ENCODE measurements at regions not wholly inside any gene's neighbourhood (a gene's known extent, or its start where the extent isn't known, plus 50 kb on each side); places are given as distances from the start of the nearest gene placed in this dataset.

DNA sequence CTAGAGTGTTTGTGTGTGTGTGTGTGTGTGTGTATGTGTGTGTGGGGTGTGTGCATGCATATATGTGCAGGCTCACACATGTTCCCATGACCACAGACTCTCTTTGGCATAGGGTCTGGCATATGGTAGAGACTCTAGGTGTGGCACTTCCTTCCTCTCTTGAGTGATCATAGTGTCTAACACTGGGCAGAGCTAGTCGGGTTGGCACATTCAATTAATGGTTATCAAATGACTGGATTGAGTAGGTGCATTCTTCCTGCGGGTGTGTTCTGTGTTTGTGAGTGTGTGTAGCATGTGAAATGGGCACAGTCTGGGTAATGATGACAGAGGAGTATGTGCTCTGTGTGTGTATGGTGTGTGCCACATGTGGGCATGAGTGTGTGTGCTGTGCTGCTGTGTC lies 106.5 kb downstream of the EFNB1 start:
- H3K36me3 ChIP-seq (ENCODE audit: insufficient read depth, low read length), result no peaks in the 10 kb centered on the region
- H3K27ac ChIP-seq (ENCODE audit: low read depth, low read length), result no peak overlapping the region
- H3K4me3 ChIP-seq (ENCODE audit: low read depth, low read length), result no peak overlapping the region
- H2AFZ ChIP-seq (ENCODE audit: low read length, unreplicated experiment), result no peak overlapping the region
- H3K27me3 ChIP-seq (ENCODE audit: insufficient read depth, low read length), result no peaks in the 10 kb centered on the region
- no peaks in the 10 kb centered on the region for H3K79me2 ChIP-seq (ENCODE audit: control insufficient read depth, insufficient read depth, low read length, unreplicated experiment)
- peaks cover 61% of the 10 kb centered on the region for H3K4me1 ChIP-seq (ENCODE audit: control insufficient read depth, insufficient read depth, low read length, unreplicated experiment)

DNA sequence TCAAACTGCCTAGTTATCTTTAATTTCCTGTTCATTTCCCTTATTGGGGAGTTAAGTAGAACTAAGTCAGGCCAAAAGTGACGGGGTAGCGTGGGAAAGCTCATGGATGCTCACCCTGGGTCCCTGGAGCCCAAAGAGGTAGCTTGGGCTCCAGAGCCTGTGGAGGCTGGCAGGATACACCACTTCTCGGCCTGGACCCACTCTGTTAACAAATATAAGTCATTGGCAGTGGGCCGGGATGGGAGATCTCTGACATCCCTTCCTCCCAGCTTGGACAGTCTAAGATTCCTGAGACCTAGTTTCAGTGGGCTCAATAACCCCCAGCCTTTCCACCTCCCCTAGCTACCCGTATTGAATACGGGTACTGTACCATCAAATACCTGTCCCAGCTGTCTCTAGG lies 106.1 kb downstream of the EFNB1 start:
- no peak overlapping the region for H2AFZ ChIP-seq (ENCODE audit: low read length, unreplicated experiment)
- no peaks in the 10 kb centered on the region for H3K36me3 ChIP-seq (ENCODE audit: insufficient read depth, low read length)
- peaks cover 64% of the 10 kb centered on the region for H3K4me1 ChIP-seq (ENCODE audit: control insufficient read depth, insufficient read depth, low read length, unreplicated experiment)
- H3K79me2 ChIP-seq (ENCODE audit: control insufficient read depth, insufficient read depth, low read length, unreplicated experiment), result no peaks in the 10 kb centered on the region
- no peaks in the 10 kb centered on the region for H3K27me3 ChIP-seq (ENCODE audit: insufficient read depth, low read length)
- no peak overlapping the region for H3K4me3 ChIP-seq (ENCODE audit: low read depth, low read length)
- H3K27ac ChIP-seq (ENCODE audit: low read depth, low read length), result no peak overlapping the region

DNA sequence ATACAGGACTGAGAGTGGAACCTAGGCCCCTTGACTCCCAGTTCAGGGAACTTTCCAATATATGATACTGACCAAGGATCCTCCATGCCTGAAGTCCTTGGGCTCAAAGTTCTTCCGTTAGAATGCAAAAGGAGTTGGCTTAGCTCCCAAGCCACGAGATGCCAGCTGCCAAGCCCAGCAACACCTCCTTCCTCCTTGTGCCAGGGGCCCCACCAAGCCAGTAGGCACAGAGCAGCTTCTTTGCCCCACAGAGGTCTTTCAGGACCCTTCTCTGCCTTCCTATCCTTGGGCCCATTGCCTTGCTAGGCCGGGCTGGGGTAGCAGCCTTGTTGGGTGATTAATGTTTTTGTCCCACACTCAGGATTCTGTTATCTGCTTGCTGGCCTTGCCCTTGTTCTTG lies 105.6 kb downstream of the EFNB1 start:
- Histone ChIP-seq H3K27ac (ENCODE audit: low read depth, low read length) (no peak overlapping the region), H3K79me2 (ENCODE audit: control insufficient read depth, insufficient read depth, low read length, unreplicated experiment) (no peaks in the 10 kb centered on the region), H3K36me3 (ENCODE audit: insufficient read depth, low read length) (no peaks in the 10 kb centered on the region), H3K27me3 (ENCODE audit: insufficient read depth, low read length) (no peaks in the 10 kb centered on the region), H3K4me3 (ENCODE audit: low read depth, low read length) (no peak overlapping the region), H2AFZ (ENCODE audit: low read length, unreplicated experiment) (no peak overlapping the region), H3K4me1 (ENCODE audit: control insufficient read depth, insufficient read depth, low read length, unreplicated experiment) (peaks cover 67% of the 10 kb centered on the region)

DNA sequence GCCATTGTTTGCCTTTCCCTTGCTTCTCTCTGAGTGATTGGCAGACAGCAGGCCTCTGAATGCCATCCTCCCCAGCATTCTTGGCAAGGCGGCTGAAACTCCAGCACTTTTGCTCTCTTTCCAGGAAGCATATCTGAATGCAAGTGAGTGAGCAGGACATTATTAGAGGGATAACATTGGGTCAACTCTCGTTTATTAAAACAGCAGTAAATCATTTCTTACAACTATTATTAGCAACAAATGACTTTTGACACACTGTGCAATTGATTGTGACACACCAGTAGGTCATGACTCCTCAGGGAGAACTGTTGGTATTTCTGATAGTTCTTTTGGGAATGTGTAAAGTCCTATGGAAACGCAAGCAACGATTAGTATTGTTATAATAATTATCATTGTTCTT lies 103.8 kb downstream of the EFNB1 start:
- peak overlapping the region; percentile 59 for H3K27ac ChIP-seq (ENCODE audit: low read depth, low read length)
- no peak overlapping the region for H2AFZ ChIP-seq (ENCODE audit: low read length, unreplicated experiment)
- H3K27me3 ChIP-seq (ENCODE audit: insufficient read depth, low read length), result no peaks in the 10 kb centered on the region
- H3K36me3 ChIP-seq (ENCODE audit: insufficient read depth, low read length), result no peaks in the 10 kb centered on the region
- H3K79me2 ChIP-seq (ENCODE audit: control insufficient read depth, insufficient read depth, low read length, unreplicated experiment), result no peaks in the 10 kb centered on the region
- H3K4me1 ChIP-seq (ENCODE audit: control insufficient read depth, insufficient read depth, low read length, unreplicated experiment), result peaks cover 57% of the 10 kb centered on the region
- H3K4me3 ChIP-seq (ENCODE audit: low read depth, low read length), result no peak overlapping the region

DNA sequence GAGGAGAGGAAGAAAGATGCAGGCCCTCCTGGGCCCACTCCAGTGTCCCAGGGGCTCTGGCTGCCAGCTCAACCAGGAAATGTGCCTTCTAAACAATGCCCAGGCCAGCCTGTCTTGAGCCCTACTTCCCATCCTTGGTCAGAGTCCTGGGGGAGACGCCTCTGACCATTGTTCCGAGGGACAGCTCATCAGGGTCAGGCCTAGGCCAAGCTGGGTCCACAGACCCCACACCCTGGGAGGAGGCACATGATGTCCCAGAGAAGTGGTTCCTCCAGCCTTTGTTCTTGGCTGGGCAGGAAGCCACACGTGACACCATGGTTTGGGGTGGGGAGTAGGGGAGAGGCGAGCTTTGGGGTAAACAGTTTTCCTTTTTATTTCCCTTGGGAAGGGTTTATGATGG lies 102.5 kb downstream of the EFNB1 start:
- Histone ChIP-seq H3K27ac (ENCODE audit: low read depth, low read length) (peak overlapping the region; percentile 26; the same call in 1 of the 2 replicates), H3K27me3 (ENCODE audit: insufficient read depth, low read length) (no peaks in the 10 kb centered on the region), H3K4me1 (ENCODE audit: control insufficient read depth, insufficient read depth, low read length, unreplicated experiment) (peaks cover 48% of the 10 kb centered on the region), H3K36me3 (ENCODE audit: insufficient read depth, low read length) (no peaks in the 10 kb centered on the region), H2AFZ (ENCODE audit: low read length, unreplicated experiment) (no peak overlapping the region), H3K4me3 (ENCODE audit: low read depth, low read length) (no peak overlapping the region), H3K79me2 (ENCODE audit: control insufficient read depth, insufficient read depth, low read length, unreplicated experiment) (no peaks in the 10 kb centered on the region)

DNA sequence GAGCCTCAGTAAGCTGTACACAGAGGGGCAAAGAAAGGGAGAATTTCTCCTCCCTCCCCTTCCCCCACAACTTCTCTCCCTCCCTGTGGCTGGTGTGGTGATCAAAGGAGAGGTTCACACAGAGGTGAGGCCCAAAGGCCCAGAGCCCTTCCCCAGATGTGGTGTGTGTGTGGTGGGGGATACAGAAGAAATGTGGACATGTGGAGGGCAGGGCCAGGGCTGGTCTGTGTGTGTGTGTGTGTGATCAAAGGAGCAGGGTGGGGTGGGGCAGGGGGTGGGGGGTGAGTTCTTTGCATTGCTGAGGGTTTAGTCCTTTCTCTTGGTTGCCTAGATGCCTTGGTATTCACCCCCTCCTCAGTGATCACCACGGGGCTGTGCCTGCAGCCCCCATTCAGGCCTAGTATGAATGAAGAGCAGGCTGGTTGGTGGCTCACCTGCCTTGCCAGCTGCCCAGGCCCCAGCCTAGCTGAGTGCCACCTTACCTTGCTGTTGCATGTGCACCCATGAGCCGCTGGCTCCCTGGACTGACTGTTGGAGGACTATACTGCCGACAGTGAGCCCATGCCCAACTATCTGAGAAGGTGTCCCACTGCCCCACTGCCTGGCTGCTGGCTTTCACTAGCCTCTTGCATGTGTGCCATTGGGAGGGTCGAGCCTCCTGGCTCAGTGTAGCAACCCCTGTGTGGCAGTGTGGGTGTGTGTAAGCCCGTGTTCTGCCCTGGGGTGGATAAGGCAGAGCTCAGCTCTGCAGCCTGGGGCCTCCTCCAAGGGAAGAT lies 101.9 kb downstream of the EFNB1 start:
- peak overlapping the region; percentile 29; the same call in 1 of the 2 replicates for H3K27ac ChIP-seq (ENCODE audit: low read depth, low read length)
- no peak overlapping the region for H3K4me3 ChIP-seq (ENCODE audit: low read depth, low read length)
- H3K4me1 ChIP-seq (ENCODE audit: control insufficient read depth, insufficient read depth, low read length, unreplicated experiment), result peaks cover 48% of the 10 kb centered on the region
- no peaks in the 10 kb centered on the region for H3K79me2 ChIP-seq (ENCODE audit: control insufficient read depth, insufficient read depth, low read length, unreplicated experiment)
- no peaks in the 10 kb centered on the region for H3K36me3 ChIP-seq (ENCODE audit: insufficient read depth, low read length)
- H2AFZ ChIP-seq (ENCODE audit: low read length, unreplicated experiment), result no peak overlapping the region
- no peaks in the 10 kb centered on the region for H3K27me3 ChIP-seq (ENCODE audit: insufficient read depth, low read length)

DNA sequence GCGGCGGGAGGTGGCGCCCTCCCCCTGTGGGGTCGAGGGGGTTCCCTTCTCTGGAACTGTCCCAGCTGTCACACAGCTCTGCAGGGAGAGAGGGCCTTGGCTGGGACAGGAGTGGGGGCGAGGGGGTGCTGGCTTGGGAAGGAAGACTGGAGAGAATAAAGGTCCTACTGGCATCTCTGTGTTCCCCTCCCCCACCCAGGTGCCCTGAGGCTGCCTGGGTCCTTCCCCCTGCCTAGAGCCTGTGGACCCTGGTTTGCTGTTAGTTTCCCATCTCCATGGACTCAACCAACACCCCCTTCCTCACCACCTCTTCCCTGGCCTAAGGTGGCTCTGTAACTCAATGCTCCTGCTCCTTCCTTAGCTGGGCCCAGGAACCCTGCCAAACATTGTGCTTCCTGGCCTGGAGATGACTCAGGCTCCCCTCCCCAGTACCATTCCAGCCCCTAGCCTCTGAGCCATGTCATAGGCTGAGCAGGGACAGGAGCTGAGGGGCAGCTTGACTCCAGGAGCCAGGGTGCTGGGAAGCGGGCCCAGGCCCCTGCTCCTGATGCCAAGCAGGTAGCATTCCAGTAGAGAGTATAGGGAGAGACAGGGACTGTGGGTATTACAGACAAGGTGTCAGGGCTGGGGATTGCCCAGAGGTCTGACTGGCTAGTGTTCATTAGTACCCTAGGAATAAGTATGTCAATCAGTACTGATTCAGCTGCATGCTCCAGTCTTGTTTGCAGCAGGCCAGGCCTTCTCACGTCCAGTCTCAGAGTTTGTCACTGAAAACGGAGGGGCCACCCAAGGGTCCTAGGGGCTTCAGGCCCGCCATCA lies 100.7 kb downstream of the EFNB1 start:
- no peaks in the 10 kb centered on the region for H3K27me3 ChIP-seq (ENCODE audit: insufficient read depth, low read length)
- H2AFZ ChIP-seq (ENCODE audit: low read length, unreplicated experiment), result no peak overlapping the region
- peak overlapping the region; percentile 29; the same call in 1 of the 2 replicates for H3K27ac ChIP-seq (ENCODE audit: low read depth, low read length)
- no peak overlapping the region for H3K4me3 ChIP-seq (ENCODE audit: low read depth, low read length)
- peaks cover 42% of the 10 kb centered on the region for H3K4me1 ChIP-seq (ENCODE audit: control insufficient read depth, insufficient read depth, low read length, unreplicated experiment)
- H3K79me2 ChIP-seq (ENCODE audit: control insufficient read depth, insufficient read depth, low read length, unreplicated experiment), result no peaks in the 10 kb centered on the region
- H3K36me3 ChIP-seq (ENCODE audit: insufficient read depth, low read length), result no peaks in the 10 kb centered on the region

DNA sequence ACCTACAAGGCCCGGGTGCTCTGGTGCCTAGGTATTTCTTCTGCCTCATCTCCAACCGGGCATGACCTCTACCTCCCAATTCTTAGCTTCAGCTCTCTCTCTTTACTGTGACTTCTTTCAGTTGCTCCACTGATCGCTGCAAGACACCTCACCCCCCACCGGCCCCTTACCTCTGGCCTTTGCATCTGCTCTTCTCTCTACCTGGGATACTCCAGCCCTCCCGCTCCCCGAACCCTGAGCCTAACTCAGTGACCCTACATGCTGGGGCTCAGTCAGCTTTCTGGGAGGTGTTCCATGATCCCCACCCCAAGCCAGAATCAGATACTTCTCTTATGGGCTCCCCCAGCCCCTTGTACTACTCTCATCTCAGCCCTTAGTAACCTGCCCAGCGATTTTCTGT lies 99.6 kb downstream of the EFNB1 start:
- no peaks in the 10 kb centered on the region for H3K36me3 ChIP-seq (ENCODE audit: insufficient read depth, low read length)
- H3K27me3 ChIP-seq (ENCODE audit: insufficient read depth, low read length), result no peaks in the 10 kb centered on the region
- peaks cover 39% of the 10 kb centered on the region for H3K4me1 ChIP-seq (ENCODE audit: control insufficient read depth, insufficient read depth, low read length, unreplicated experiment)
- H3K79me2 ChIP-seq (ENCODE audit: control insufficient read depth, insufficient read depth, low read length, unreplicated experiment), result no peaks in the 10 kb centered on the region
- no peak overlapping the region for H3K4me3 ChIP-seq (ENCODE audit: low read depth, low read length)
- H3K27ac ChIP-seq (ENCODE audit: low read depth, low read length), result no peak overlapping the region
- no peak overlapping the region for H2AFZ ChIP-seq (ENCODE audit: low read length, unreplicated experiment)

DNA sequence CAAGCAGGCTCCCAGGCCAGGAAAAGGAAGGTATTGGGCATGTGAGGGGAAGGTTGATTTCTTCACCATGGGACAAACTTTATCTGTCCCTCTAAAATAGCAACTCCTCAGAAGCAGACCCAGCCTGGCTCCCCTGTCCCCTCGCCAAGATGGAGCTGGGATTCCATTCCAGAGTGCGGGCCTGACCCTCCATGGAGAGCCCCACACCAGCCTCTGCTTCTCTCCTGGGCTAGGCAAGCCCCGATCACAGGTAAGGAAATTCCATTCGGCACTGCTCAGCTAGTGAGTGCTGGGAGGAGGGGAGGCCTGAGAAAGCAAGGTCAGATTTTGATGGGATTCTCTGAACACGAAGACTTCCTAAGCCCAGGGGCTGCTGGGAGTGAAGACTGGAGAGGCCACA lies 98.4 kb downstream of the EFNB1 start:
- Histone ChIP-seq H3K4me1 (ENCODE audit: control insufficient read depth, insufficient read depth, low read length, unreplicated experiment) (peaks cover 31% of the 10 kb centered on the region), H2AFZ (ENCODE audit: low read length, unreplicated experiment) (no peak overlapping the region), H3K27ac (ENCODE audit: low read depth, low read length) (no peak overlapping the region), H3K4me3 (ENCODE audit: low read depth, low read length) (no peak overlapping the region), H3K36me3 (ENCODE audit: insufficient read depth, low read length) (no peaks in the 10 kb centered on the region), H3K27me3 (ENCODE audit: insufficient read depth, low read length) (no peaks in the 10 kb centered on the region), H3K79me2 (ENCODE audit: control insufficient read depth, insufficient read depth, low read length, unreplicated experiment) (no peaks in the 10 kb centered on the region)

DNA sequence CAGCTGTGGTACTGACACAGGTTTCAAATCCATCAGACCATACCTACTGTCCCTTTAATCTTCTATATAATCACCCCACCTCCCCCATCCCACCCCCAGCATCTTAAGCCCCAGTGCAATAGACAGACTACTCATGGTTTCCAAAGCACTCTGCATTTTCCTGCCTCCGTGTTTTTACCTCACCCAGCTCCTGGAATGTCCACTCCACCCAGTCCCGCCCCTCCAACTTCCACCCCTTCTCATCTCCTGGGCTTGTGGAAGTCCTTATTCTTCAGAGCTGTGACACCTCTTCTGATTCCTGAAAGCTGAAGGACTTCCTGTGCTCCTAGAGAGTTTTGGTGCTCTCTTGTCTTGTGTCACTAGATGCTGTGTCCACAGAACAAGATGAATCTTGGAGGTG lies 94.3 kb downstream of the EFNB1 start:
- Histone ChIP-seq H3K79me2 (ENCODE audit: control insufficient read depth, insufficient read depth, low read length, unreplicated experiment) (no peaks in the 10 kb centered on the region), H3K36me3 (ENCODE audit: insufficient read depth, low read length) (no peaks in the 10 kb centered on the region), H3K4me3 (ENCODE audit: low read depth, low read length) (no peak overlapping the region), H3K4me1 (ENCODE audit: control insufficient read depth, insufficient read depth, low read length, unreplicated experiment) (no peaks in the 10 kb centered on the region), H3K27me3 (ENCODE audit: insufficient read depth, low read length) (no peaks in the 10 kb centered on the region), H2AFZ (ENCODE audit: low read length, unreplicated experiment) (no peak overlapping the region), H3K27ac (ENCODE audit: low read depth, low read length) (no peak overlapping the region)

DNA sequence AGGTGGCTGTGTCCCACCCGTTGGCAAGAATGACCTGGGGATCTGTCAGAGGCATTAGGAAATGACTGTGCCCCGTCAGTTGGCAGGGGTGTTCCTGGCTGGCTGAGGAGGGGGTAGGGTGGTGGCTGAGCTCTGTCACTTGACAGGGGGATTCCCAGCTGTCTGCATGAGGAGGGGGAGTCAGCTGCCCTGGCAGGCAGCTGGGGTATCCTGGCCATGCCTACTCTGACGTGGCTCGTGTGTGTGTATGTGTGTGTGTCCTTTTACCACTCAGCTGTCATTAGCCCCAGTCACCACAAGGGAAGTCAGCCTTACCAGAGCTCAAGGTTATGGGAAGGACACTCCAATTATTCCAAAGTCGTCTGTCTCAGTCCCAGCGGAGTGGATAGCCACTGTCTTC lies 93.2 kb downstream of the EFNB1 start:
- no peak overlapping the region for H3K27ac ChIP-seq (ENCODE audit: low read depth, low read length)
- no peaks in the 10 kb centered on the region for H3K36me3 ChIP-seq (ENCODE audit: insufficient read depth, low read length)
- no peak overlapping the region for H3K4me3 ChIP-seq (ENCODE audit: low read depth, low read length)
- no peak overlapping the region for H2AFZ ChIP-seq (ENCODE audit: low read length, unreplicated experiment)
- H3K27me3 ChIP-seq (ENCODE audit: insufficient read depth, low read length), result no peaks in the 10 kb centered on the region
- H3K79me2 ChIP-seq (ENCODE audit: control insufficient read depth, insufficient read depth, low read length, unreplicated experiment), result no peaks in the 10 kb centered on the region
- H3K4me1 ChIP-seq (ENCODE audit: control insufficient read depth, insufficient read depth, low read length, unreplicated experiment), result no peaks in the 10 kb centered on the region
